ENCODE measurements at regions not wholly inside any gene's neighbourhood (a gene's known extent, or its start where the extent isn't known, plus 50 kb on each side); places are given as distances from the start of the nearest gene placed in this dataset.
A peak's percentile ranks its signal among the peaks of the same experiment; 100 is the strongest.
"Not testable (repeated sequence)": the region's sequence is repeated elsewhere in the genome, so short reads cannot be mapped to it uniquely, and the experiment has no call there.

- DNase-seq: no peak
Measured at GRCh38 chr3:25897019-25897418, 107.1 kb downstream of the OXSM start.

- no peak for DNase-seq
Measured at GRCh38 chr3:25899352-25900101, 109.6 kb downstream of the OXSM start.

- DNase-seq: no peak
Measured at GRCh38 chr3:25900161-25900560, 110.3 kb downstream of the OXSM start.

GRCh38 chr3:25901796-25902195 lies 111.9 kb downstream of the OXSM start:
- DNase-seq: no peak

- no peak for DNase-seq
Measured at GRCh38 chr3:25902586-25902985, 112.7 kb downstream of the OXSM start.

GRCh38 chr3:25903371-25904129 lies 113.7 kb downstream of the OXSM start:
- DNase-seq: peak; percentile 48 to 58

GRCh38 chr3:25904206-25904605 lies 114.3 kb downstream of the OXSM start:
- peak; percentile 7 to 8 for DNase-seq

GRCh38 chr3:25906132-25906906 lies 116.4 kb downstream of the OXSM start:
- no peak for DNase-seq

GRCh38 chr3:25907081-25907480 lies 117.2 kb downstream of the OXSM start:
- DNase-seq: no peak

GRCh38 chr3:25910105-25910504 lies 120.2 kb downstream of the OXSM start:
- no peak for DNase-seq

- peak; percentile 12 to 36 for DNase-seq
Measured at GRCh38 chr3:25910997-25911396, 121.1 kb downstream of the OXSM start.

GRCh38 chr3:25911525-25912295 lies 121.8 kb downstream of the OXSM start:
- peak in 1 of 2 experiments; percentile 11 for DNase-seq

GRCh38 chr3:25913179-25913578 lies 123.3 kb downstream of the OXSM start:
- no peak for DNase-seq

GRCh38 chr3:25915673-25916072 lies 125.8 kb downstream of the OXSM start:
- DNase-seq: no peak

GRCh38 chr3:25916321-25916720 lies 126.4 kb downstream of the OXSM start:
- no peak for DNase-seq

- not testable (repeated sequence) for DNase-seq
Measured at GRCh38 chr3:25931967-25932366, 142.1 kb downstream of the OXSM start.

- DNase-seq: peak; percentile 1 to 40
Measured at GRCh38 chr3:25938566-25939325, 148.9 kb downstream of the OXSM start.

GRCh38 chr3:25940935-25941334 lies 151.0 kb downstream of the OXSM start:
- no peak for DNase-seq

- no peak for DNase-seq
Measured at GRCh38 chr3:25944329-25944728, 154.4 kb downstream of the OXSM start.

GRCh38 chr3:25945366-25945765 lies 155.5 kb downstream of the OXSM start:
- DNase-seq: no peak

GRCh38 chr3:25945836-25946235 lies 155.9 kb downstream of the OXSM start:
- peak; percentile 73 to 74 for DNase-seq

GRCh38 chr3:25952133-25952532 lies 162.2 kb downstream of the OXSM start:
- DNase-seq: no peak
